ENCODE measurements at regions not wholly inside any gene's neighbourhood (a gene's known extent, or its start where the extent isn't known, plus 50 kb on each side); places are given as distances from the start of the nearest gene placed in this dataset.
"Not testable (repeated sequence)": the region's sequence is repeated elsewhere in the genome, so short reads cannot be mapped to it uniquely, and the experiment has no call there.

GRCh38 chr2:7384773-7385349, 467.6 kb downstream of the RNF144A start:
- Mint-ChIP-seq H3K36me3 (ENCODE audit: unreplicated experiment) (no peaks in the 10 kb centered on the region), H3K27ac (ENCODE audit: unreplicated experiment) (no peak overlapping the region), H3K27me3 (ENCODE audit: unreplicated experiment) (no peaks in the 10 kb centered on the region), H3K4me3 (ENCODE audit: unreplicated experiment) (no peak overlapping the region), H3K9me3 (ENCODE audit: unreplicated experiment) (peaks cover 13% of the 10 kb centered on the region), H3K4me1 (ENCODE audit: unreplicated experiment) (no peaks in the 10 kb centered on the region)
- TF ChIP-seq CTCF (IDR thresholded peaks at IDR 0.05) = no peak
- DNase-seq (ENCODE audit: extremely low spot score, unreplicated experiment) = no peak

GRCh38 chr2:7390311-7390710, 473.1 kb downstream of the RNF144A start:
- H3K27ac Mint-ChIP-seq (ENCODE audit: unreplicated experiment); H3K36me3 Mint-ChIP-seq (ENCODE audit: unreplicated experiment): not testable (repeated sequence)

DNA sequence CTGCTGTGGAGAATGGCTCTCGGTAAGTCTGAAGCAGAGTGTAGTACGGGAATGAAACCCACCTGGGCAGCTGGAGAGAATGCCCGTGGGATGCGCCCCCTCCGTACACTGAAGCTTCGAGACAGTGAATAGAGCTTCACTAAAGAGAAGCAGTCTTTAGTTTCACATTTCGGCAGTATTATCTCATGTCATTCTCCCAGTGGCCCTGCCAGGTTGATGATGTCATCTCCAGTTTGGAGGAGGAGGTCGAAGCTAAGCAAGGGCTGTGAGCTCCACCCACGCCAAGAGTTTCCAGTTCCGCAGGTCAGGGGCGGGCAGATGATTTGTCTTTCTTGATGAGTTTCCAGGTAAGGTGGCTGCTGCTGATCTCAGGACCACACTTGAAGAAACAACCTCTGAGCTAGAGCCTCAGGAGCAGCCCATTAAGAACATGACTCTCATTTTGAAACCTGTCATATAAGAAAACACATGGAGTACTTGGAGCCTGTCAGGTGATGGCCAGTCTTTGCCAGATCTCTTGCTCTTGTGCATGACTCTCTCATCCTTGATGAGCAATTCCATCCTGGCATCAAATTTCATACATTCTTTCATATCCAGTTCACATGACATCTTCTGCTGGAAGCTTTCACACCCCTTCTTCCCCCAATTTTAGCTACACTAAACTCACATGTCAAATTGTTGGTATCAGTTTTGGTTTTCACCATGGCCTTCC, 475.0 kb downstream of the RNF144A start:
- peaks cover 4% of the 10 kb centered on the region for H3K9me3 Mint-ChIP-seq (ENCODE audit: unreplicated experiment)

More at GRCh38 chr2:7390311-7390710, 473.1 kb downstream of the RNF144A start:
- H3K27me3 Mint-ChIP-seq (ENCODE audit: unreplicated experiment); DNase-seq (ENCODE audit: extremely low spot score, unreplicated experiment); H3K4me3 Mint-ChIP-seq (ENCODE audit: unreplicated experiment); H3K4me1 Mint-ChIP-seq (ENCODE audit: unreplicated experiment); H3K9me3 Mint-ChIP-seq (ENCODE audit: unreplicated experiment): not testable (repeated sequence)

DNA sequence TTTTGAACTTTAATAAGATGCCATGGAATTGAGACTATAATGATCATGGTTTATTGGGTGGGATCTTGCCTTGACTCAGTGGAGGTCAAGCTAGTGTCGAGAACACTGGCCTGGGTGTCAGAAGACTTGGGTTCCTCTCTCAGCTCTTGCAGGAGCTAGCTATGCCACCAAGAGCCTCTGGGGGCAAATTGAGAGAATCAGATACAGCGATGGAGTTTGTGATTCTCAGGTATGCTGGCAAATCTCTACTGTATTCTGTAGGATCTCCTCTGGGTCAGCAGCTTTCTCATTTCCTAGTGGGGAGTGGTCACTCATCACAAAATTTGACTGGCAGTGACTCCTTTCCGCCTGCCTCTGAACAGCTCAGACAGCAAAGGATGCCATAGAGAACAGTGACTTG, 477.0 kb downstream of the RNF144A start:
- Mint-ChIP-seq H3K36me3 (ENCODE audit: unreplicated experiment) (no peaks in the 10 kb centered on the region), H3K4me3 (ENCODE audit: unreplicated experiment) (no peak overlapping the region), H3K4me1 (ENCODE audit: unreplicated experiment) (no peaks in the 10 kb centered on the region), H3K9me3 (ENCODE audit: unreplicated experiment) (peaks cover 4% of the 10 kb centered on the region), H3K27ac (ENCODE audit: unreplicated experiment) (no peak overlapping the region), H3K27me3 (ENCODE audit: unreplicated experiment) (no peaks in the 10 kb centered on the region)
- no peak for TF ChIP-seq CTCF (IDR thresholded peaks at IDR 0.05)
- DNase-seq (ENCODE audit: extremely low spot score, unreplicated experiment) = no peak

More for the DNA sequence above, 475.0 kb downstream of the RNF144A start:
- no peaks in the 10 kb centered on the region for H3K27me3 Mint-ChIP-seq (ENCODE audit: unreplicated experiment)
- DNase-seq (ENCODE audit: extremely low spot score, unreplicated experiment) = no peak
- H3K4me3 Mint-ChIP-seq (ENCODE audit: unreplicated experiment) = no peak overlapping the region
- no peaks in the 10 kb centered on the region for H3K4me1 Mint-ChIP-seq (ENCODE audit: unreplicated experiment)
- H3K36me3 Mint-ChIP-seq (ENCODE audit: unreplicated experiment) = no peaks in the 10 kb centered on the region
- no peak overlapping the region for H3K27ac Mint-ChIP-seq (ENCODE audit: unreplicated experiment)
- TF ChIP-seq CTCF (IDR thresholded peaks at IDR 0.05) = no peak

DNA sequence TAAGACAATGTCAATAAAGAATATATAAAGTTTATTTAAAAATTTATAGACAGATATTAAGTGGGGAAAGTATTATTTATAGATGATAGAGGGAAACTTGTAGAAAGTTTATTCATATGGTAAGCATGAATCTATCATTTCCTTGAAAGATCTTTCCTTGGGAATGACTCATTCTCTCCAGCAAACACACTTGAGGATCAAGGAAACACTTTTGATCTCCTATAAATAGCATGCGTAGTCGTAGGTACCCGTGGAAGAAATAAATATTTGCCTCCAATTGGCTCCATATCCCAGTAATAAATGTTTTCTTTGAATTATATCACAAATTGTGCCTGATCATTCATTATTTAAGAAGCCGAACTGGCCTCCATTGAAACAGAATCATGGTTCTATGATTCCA, 483.4 kb downstream of the RNF144A start:
- H3K9me3 Mint-ChIP-seq (ENCODE audit: unreplicated experiment) = no peaks in the 10 kb centered on the region
- no peaks in the 10 kb centered on the region for H3K36me3 Mint-ChIP-seq (ENCODE audit: unreplicated experiment)
- no peak overlapping the region for H3K4me3 Mint-ChIP-seq (ENCODE audit: unreplicated experiment)
- TF ChIP-seq CTCF (IDR thresholded peaks at IDR 0.05) = no peak
- H3K4me1 Mint-ChIP-seq (ENCODE audit: unreplicated experiment) = no peaks in the 10 kb centered on the region
- no peak for DNase-seq (ENCODE audit: extremely low spot score, unreplicated experiment)
- no peak overlapping the region for H3K27ac Mint-ChIP-seq (ENCODE audit: unreplicated experiment)
- peaks cover 3% of the 10 kb centered on the region for H3K27me3 Mint-ChIP-seq (ENCODE audit: unreplicated experiment)
